Mesenchymal stem cell (in vitro differentiated cells and primary cell): ENCODE measurements at regions not wholly inside any gene's neighbourhood (a gene's known extent, or its start where the extent isn't known, plus 50 kb on each side); places are given as distances from the start of the nearest gene placed in this dataset.

Source experiments
- DNase-seq: peaks from one replicate; pipeline ENCODE4 v3.0.0-alpha.2; 2013
- H2AFZ ChIP-seq: one replicate; pipeline ENCODE4 v1.6.1; 2013; ENCODE audit warnings: low read depth, mild to moderate bottlenecking, control low read depth, inconsistent platforms, low read length, moderate library complexity
- H2AK5ac ChIP-seq: 2 replicates; pipeline ENCODE4 v1.6.1; 2013; ENCODE audit warnings: low read length, moderate library complexity, mild to moderate bottlenecking, inconsistent platforms; ENCODE audit not compliant: severe bottlenecking
- H2BK120ac ChIP-seq: one replicate; pipeline ENCODE4 v1.6.1; 2013; ENCODE audit warnings: low read depth, mild to moderate bottlenecking, inconsistent platforms, low read length, moderate library complexity
- H2BK12ac ChIP-seq, 2 experiments: one replicate each; pipeline ENCODE4 v1.6.1; 2013; ENCODE audit warnings: inconsistent platforms in 2 of 2, low read length in 2 of 2, mild to moderate bottlenecking in 2 of 2, moderate library complexity in 2 of 2, control low read depth in 1 of 2
- H2BK15ac ChIP-seq: one replicate; pipeline ENCODE4 v1.6.1; 2013; ENCODE audit warnings: mild to moderate bottlenecking, low read depth, inconsistent platforms; ENCODE audit not compliant: poor library complexity, severe bottlenecking
- H2BK5ac ChIP-seq: 2 replicates; pipeline ENCODE4 v1.6.1; 2013; ENCODE audit warnings: low read depth, mild to moderate bottlenecking, low read length, control low read depth, inconsistent platforms; ENCODE audit not compliant: poor library complexity, severe bottlenecking
- H3K14ac ChIP-seq, 2 experiments: one replicate each; pipeline ENCODE4 v1.6.1; 2013; ENCODE audit warnings: inconsistent platforms in 2 of 2, low read length in 2 of 2, control low read depth in 1 of 2, mild to moderate bottlenecking in 1 of 2, moderate library complexity in 1 of 2
- H3K18ac ChIP-seq, 2 experiments: one replicate each; pipeline ENCODE4 v1.6.1; 2013; ENCODE audit warnings: inconsistent platforms in 2 of 2, low read length in 2 of 2, control low read depth in 1 of 2, low read depth in 1 of 2, mild to moderate bottlenecking in 1 of 2
- H3K23ac ChIP-seq, 2 experiments: one replicate each; pipeline ENCODE4 v1.6.1; 2013; ENCODE audit warnings: inconsistent platforms in 2 of 2, low read length in 2 of 2, mild to moderate bottlenecking in 2 of 2, moderate library complexity in 2 of 2, control low read depth in 1 of 2
- H3K27ac ChIP-seq: 2 replicates; pipeline ENCODE4 v1.5.1; 2013; ENCODE audit warnings: mild to moderate bottlenecking, moderate library complexity, low read length, control low read depth, inconsistent platforms; ENCODE audit not compliant: poor library complexity, severe bottlenecking
- H3K27me3 ChIP-seq, 2 experiments: 2 replicates each; pipeline versions ENCODE4 v1.6.1 to v1.7.0; 2013; ENCODE audit warnings: low read length in 2 of 2, mild to moderate bottlenecking in 2 of 2, moderate library complexity in 2 of 2, control low read depth in 1 of 2, inconsistent platforms in 1 of 2; ENCODE audit not compliant: control insufficient read depth in 1 of 2, insufficient read depth in 1 of 2
- H3K36me3 ChIP-seq, 2 experiments: 2 replicates each; pipeline versions ENCODE4 v1.6.1 to v1.7.0; 2013; ENCODE audit warnings: low read length in 2 of 2, control low read depth in 1 of 2, inconsistent platforms in 1 of 2, low read depth in 1 of 2, mild to moderate bottlenecking in 1 of 2; ENCODE audit not compliant: insufficient read depth in 2 of 2, control insufficient read depth in 1 of 2
- H3K4ac ChIP-seq, 2 experiments: one replicate each; pipeline ENCODE4 v1.6.1; 2013; ENCODE audit warnings: inconsistent platforms in 2 of 2, low read length in 2 of 2, mild to moderate bottlenecking in 2 of 2, moderate library complexity in 2 of 2, control low read depth in 1 of 2, low read depth in 1 of 2
- H3K4me1 ChIP-seq: 2 replicates; pipeline ENCODE4 v1.6.1; 2013; ENCODE audit warnings: low read depth, low read length, control low read depth; ENCODE audit not compliant: control insufficient read depth, insufficient read depth
- H3K4me2 ChIP-seq: 2 replicates; pipeline ENCODE4 v1.6.1; 2013; ENCODE audit warnings: low read length, mild to moderate bottlenecking, inconsistent platforms; ENCODE audit not compliant: poor library complexity, severe bottlenecking
- H3K4me3 ChIP-seq, 2 experiments: 2 replicates each; pipeline versions ENCODE4 v1.5.1 to v1.7.0; 2013; ENCODE audit warnings: low read length in 2 of 2, mild to moderate bottlenecking in 2 of 2, control low read depth in 1 of 2, low read depth in 1 of 2; ENCODE audit not compliant: insufficient read depth in 1 of 2
- H3K79me1 ChIP-seq: replicated peaks from 2 replicates; pipeline ENCODE4 v1.6.1; 2013; ENCODE audit warnings: mild to moderate bottlenecking, control low read depth, low read length, inconsistent platforms; ENCODE audit not compliant: poor library complexity, severe bottlenecking
- H3K9ac ChIP-seq: 2 replicates; pipeline ENCODE4 v1.7.0; 2013; ENCODE audit warnings: mild to moderate bottlenecking, low read length, moderate library complexity
- H3K9me3 ChIP-seq: 2 replicates; pipeline ENCODE4 v1.7.0; 2013; ENCODE audit warnings: mild to moderate bottlenecking, low read length; ENCODE audit not compliant: control insufficient read depth
- H4K8ac ChIP-seq: one replicate; pipeline ENCODE4 v1.6.1; 2013; ENCODE audit warnings: inconsistent platforms, mild to moderate bottlenecking, low read length, moderate library complexity
- H4K91ac ChIP-seq: one replicate; pipeline ENCODE4 v1.6.1; 2013; ENCODE audit warnings: mild to moderate bottlenecking, low read length, inconsistent platforms
- WGBS: methylation state at CpG from one replicate; pipeline ENCODE4 v1.1.7; 2013; ENCODE audit warnings: mixed read lengths; 5-methylcytosine and 5-hydroxymethylcytosine counted together

DNA sequence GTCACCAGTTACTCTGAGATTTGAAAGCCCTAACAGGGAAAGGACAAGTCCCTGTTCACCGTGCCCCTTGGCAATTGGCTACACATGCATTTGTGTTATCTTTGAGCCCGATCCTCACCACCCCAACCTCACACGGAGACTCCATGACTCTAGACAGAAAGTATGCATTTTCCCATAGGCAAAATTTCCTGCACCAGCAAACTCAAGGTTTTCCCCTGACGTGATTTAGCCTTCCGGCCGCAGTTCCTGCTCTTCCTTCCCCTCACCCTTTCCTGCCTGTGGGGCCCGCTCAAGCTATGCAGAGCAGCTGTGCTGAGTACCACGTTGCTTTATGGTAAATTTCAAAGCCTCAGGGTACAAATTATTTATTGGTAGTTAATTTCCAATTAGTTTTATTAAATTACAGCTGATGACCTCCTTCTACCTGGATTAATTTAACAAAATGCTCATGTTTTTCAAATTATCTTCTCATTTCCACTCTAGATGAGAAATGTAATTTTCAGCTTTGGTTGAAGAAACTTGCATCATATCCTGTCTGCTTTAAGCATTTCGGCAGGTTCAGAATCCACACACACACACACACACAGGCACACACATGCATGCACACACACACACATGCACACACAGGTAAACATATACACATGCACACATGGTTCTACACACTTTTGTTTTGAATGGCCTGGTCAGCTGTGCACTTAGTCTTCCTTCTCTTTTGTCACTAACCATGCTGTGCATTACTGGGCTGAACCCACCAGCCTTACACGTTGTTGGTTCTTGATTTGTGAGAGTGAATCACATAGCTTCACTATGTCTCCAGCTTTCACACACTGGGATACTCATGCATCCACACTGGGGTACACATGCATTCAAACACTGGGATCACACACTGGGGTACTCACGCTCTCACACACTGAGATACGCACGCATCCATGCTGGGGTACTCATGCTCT is 283.1 kb upstream of the PITRM1 start:
- Histone ChIP-seq H3K79me1 (no peaks in the 10 kb centered on the region), H3K4ac (peak overlapping the region; percentile 85 to 88), H2BK12ac (peak overlapping the region; percentile 89 to 99), H4K8ac (peak overlapping the region; percentile 91), H3K4me3 (no peak overlapping the region), H3K27ac (peak overlapping the region; percentile 79), H2BK5ac (peak overlapping the region; percentile 5), H2BK120ac (peak overlapping the region; percentile 90), H3K9ac (no peak overlapping the region), H3K36me3 (peaks cover 0 to 6% of the 10 kb centered on the region in 2 experiments), H3K23ac (no peak overlapping the region), H3K14ac (peak overlapping the region in 1 of 2 experiments; percentile 66), H2BK15ac (peak overlapping the region; percentile 65), H3K4me1 (peaks cover 25% of the 10 kb centered on the region), H2AK5ac (peak overlapping the region; percentile 71), H3K27me3 (no peaks in the 10 kb centered on the region), H2AFZ (no peak overlapping the region), H4K91ac (peak overlapping the region; percentile 97), H3K4me2 (no peak overlapping the region), H3K9me3 (no peaks in the 10 kb centered on the region), H3K18ac (peak overlapping the region; percentile 88 to 91)
- DNase-seq = peak; percentile 93
- WGBS = 40% methylated on average over 11 of the region's 13 CpGs

GRCh38 chr10:3452683-3453361 is 280.2 kb upstream of the PITRM1 start:
- no peak overlapping the region for H2BK15ac ChIP-seq
- H3K4me3 ChIP-seq = peak overlapping the region in 1 of 2 experiments; percentile 62
- H3K23ac ChIP-seq = no peak overlapping the region
- peak overlapping the region; percentile 24 for H2AK5ac ChIP-seq
- WGBS = 0% methylated on average over 5 of the region's 7 CpGs
- no peaks in the 10 kb centered on the region for H3K27me3 ChIP-seq
- no peak overlapping the region for H4K8ac ChIP-seq
- H2BK12ac ChIP-seq = no peak overlapping the region
- peak overlapping the region; percentile 94 for H3K27ac ChIP-seq
- peak overlapping the region; percentile 75 for H2BK5ac ChIP-seq
- peak overlapping the region; percentile 7 for H2BK120ac ChIP-seq
- H3K36me3 ChIP-seq = peaks cover 0 to 5% of the 10 kb centered on the region in 2 experiments
- no peak overlapping the region for H3K14ac ChIP-seq
- no peak overlapping the region for H2AFZ ChIP-seq
- H3K4me1 ChIP-seq = peaks cover 25% of the 10 kb centered on the region
- H3K4me2 ChIP-seq = no peak overlapping the region
- no peak overlapping the region for H3K18ac ChIP-seq
- peak; percentile 94 for DNase-seq
- no peak overlapping the region for H4K91ac ChIP-seq
- H3K9me3 ChIP-seq = no peaks in the 10 kb centered on the region
- H3K9ac ChIP-seq = peak overlapping the region; percentile 93
- no peaks in the 10 kb centered on the region for H3K79me1 ChIP-seq
- H3K4ac ChIP-seq = no peak overlapping the region

GRCh38 chr10:3452173-3452626 is 279.6 kb upstream of the PITRM1 start:
- no peak overlapping the region for H4K91ac ChIP-seq
- no peaks in the 10 kb centered on the region for H3K36me3 ChIP-seq
- H2AFZ ChIP-seq = no peak overlapping the region
- H3K4me2 ChIP-seq = no peak overlapping the region
- no peak overlapping the region for H2BK120ac ChIP-seq
- peak; percentile 97 for DNase-seq
- H3K4me1 ChIP-seq = peaks cover 25% of the 10 kb centered on the region
- no peak overlapping the region for H2BK5ac ChIP-seq
- no peak overlapping the region for H3K18ac ChIP-seq
- H3K9ac ChIP-seq = peak overlapping the region; percentile 93
- no peak overlapping the region for H4K8ac ChIP-seq
- no peaks in the 10 kb centered on the region for H3K27me3 ChIP-seq
- H3K27ac ChIP-seq = peak overlapping the region; percentile 94
- peak overlapping the region in 1 of 2 experiments; percentile 62 for H3K4me3 ChIP-seq
- H3K4ac ChIP-seq = no peak overlapping the region
- H2BK12ac ChIP-seq = no peak overlapping the region
- no peaks in the 10 kb centered on the region for H3K9me3 ChIP-seq
- 5% methylated on average over 5 of the region's 5 CpGs for WGBS
- no peak overlapping the region for H3K14ac ChIP-seq
- no peak overlapping the region for H2AK5ac ChIP-seq
- no peak overlapping the region for H2BK15ac ChIP-seq
- H3K23ac ChIP-seq = no peak overlapping the region
- no peaks in the 10 kb centered on the region for H3K79me1 ChIP-seq
